ENCODE measurements at regions not wholly inside any gene's neighbourhood (a gene's known extent, or its start where the extent isn't known, plus 50 kb on each side); places are given as distances from the start of the nearest gene placed in this dataset.

DNA sequence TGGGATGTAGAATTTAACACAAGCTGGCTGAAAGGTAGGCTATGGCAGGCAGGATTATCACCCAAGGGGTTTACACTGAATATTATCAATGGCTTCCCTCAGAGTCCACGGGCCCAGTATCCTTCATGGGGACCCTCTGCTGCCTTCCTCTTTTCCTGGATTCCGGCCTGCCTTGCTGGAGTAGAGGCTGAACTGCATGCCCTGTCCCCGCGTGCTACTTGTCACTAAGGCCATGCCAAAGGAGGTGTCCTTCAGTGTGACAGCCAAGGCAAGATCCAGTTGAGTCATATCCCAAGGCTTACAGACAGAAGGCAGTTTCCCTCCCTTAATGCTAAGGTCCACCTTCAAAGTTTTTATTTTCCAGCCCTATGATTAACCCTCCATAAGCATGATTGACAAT lies 156.3 kb downstream of the CYP26B1 start:
- DNase-seq (no peak), ATAC-seq (no peak)
- no peak overlapping the region for H3K4me3 ChIP-seq
- no peaks in the 10 kb centered on the region for H3K36me3 ChIP-seq
- intact Hi-C loops (cut with DNase I) = loop anchor here in 7 of 10 donors (5.0 to 10.0 kb wide), 5 partner anchors 67 to 447 kb away; no protein-coding TSS in a partner anchor
- no peak for TF ChIP-seq POLR2A (IDR thresholded peaks at IDR 0.05)
- no peak for TF ChIP-seq CTCF (IDR thresholded peaks at IDR 0.05)
- no peak overlapping the region for H3K27ac ChIP-seq
- WGBS, 4 donors = 84 to 90% (median 85%) methylated on average over 4 of the region's 4 CpGs
- H3K4me1 ChIP-seq = no peaks in the 10 kb centered on the region
- no peaks in the 10 kb centered on the region for H3K9me3 ChIP-seq
- H3K27me3 ChIP-seq = no peaks in the 10 kb centered on the region

DNA sequence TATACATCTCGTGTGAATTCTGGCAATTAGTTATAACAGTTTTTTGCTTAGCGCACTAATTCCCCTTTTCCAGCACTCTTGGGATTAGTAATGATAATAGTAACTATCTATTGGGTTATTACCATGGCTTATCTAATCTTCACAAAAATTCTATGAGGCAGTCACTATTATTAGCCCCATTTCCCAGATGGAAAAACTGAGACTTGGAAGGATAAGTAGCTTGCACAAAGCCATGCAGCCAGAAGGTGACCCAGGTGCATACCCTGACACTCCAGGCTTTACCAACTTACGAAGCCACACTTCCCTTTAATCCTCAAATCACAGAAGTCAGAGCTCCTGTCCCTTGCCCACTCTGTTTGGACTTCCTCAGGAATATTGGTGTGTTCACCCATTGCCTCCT lies 156.8 kb downstream of the CYP26B1 start:
- intact Hi-C loops (cut with DNase I) = loop anchor here in 7 of 10 donors (5.0 to 10.0 kb wide), 5 partner anchors 66 to 446 kb away; no protein-coding TSS in a partner anchor
- WGBS, 4 donors = 85 to 91% (median 88%) methylated on average over 3 of the region's 3 CpGs

GRCh38 chr2:71990122-71990521 lies 157.5 kb downstream of the CYP26B1 start:
- intact Hi-C loops (cut with DNase I) = loop anchor here in 7 of 10 donors (5.0 to 10.0 kb wide), 5 partner anchors 65 to 445 kb away; no protein-coding TSS in a partner anchor
- Histone ChIP-seq H3K36me3 (no peaks in the 10 kb centered on the region), H3K4me1 (no peaks in the 10 kb centered on the region), H3K27me3 (no peaks in the 10 kb centered on the region), H3K9me3 (no peaks in the 10 kb centered on the region), H3K4me3 (no peak overlapping the region), H3K27ac (no peak overlapping the region)
- TF ChIP-seq CTCF (IDR thresholded peaks at IDR 0.05) = no peak
- TF ChIP-seq POLR2A (IDR thresholded peaks at IDR 0.05) = no peak
- ATAC-seq = no peak
- 88 to 93% (median 91%) methylated on average over 6 of the region's 6 CpGs for WGBS, 4 donors
- DNase-seq = no peak

More for the DNA sequence above, 156.8 kb downstream of the CYP26B1 start:
- ATAC-seq (no peak), DNase-seq (no peak)
- no peak for TF ChIP-seq CTCF (IDR thresholded peaks at IDR 0.05)
- TF ChIP-seq POLR2A (IDR thresholded peaks at IDR 0.05) = no peak
- Histone ChIP-seq H3K4me3 (no peak overlapping the region), H3K36me3 (no peaks in the 10 kb centered on the region), H3K27me3 (no peaks in the 10 kb centered on the region), H3K4me1 (no peaks in the 10 kb centered on the region), H3K27ac (no peak overlapping the region), H3K9me3 (no peaks in the 10 kb centered on the region)

DNA sequence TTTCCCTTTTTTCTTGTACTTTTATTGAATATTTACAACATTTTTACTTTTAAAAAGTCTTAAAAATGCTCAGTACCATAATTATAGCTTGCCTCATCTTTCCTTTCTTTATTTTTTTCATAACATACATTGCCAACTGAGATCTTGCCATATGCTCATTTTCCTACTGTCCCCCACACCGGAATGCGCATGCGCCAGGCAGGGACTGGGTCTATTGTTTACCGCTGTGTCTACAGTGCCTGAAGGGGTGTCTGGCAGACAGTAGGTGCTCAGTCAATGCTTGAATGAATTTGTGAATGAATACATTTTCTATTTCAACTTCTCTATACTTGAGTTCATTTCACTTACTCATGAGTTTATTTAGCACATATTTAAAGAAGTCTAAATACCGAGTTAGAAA lies 158.0 kb downstream of the CYP26B1 start:
- H3K4me3 ChIP-seq = no peak overlapping the region
- H3K36me3 ChIP-seq = no peaks in the 10 kb centered on the region
- DNase-seq (no peak), ATAC-seq (no peak)
- TF ChIP-seq CTCF (IDR thresholded peaks at IDR 0.05) (no peak), POLR2A (IDR thresholded peaks at IDR 0.05) (no peak)
- 92 to 95% (median 95%) methylated on average over 5 of the region's 5 CpGs for WGBS, 4 donors
- intact Hi-C loops (cut with DNase I) = loop anchor here in 7 of 10 donors (5.0 to 10.0 kb wide), 5 partner anchors 65 to 445 kb away; no protein-coding TSS in a partner anchor
- no peak overlapping the region for H3K27ac ChIP-seq
- H3K4me1 ChIP-seq = no peaks in the 10 kb centered on the region
- no peaks in the 10 kb centered on the region for H3K27me3 ChIP-seq
- H3K9me3 ChIP-seq = peaks cover 0 to 3% (median 0%) of the 10 kb centered on the region in 12 donors

Measured in heart left ventricle (tissue), 16 donors.